Astrocyte of the cerebellum (primary cell): ENCODE measurements at regions not wholly inside any gene's neighbourhood (a gene's known extent, or its start where the extent isn't known, plus 50 kb on each side); places are given as distances from the start of the nearest gene placed in this dataset.

Experiments used
- DNase-seq: peaks from one replicate; pipeline ENCODE4 v3.0.0-alpha.2; 2011; ENCODE audit warnings: low read depth
- H3K4me3 ChIP-seq: 2 replicates; pipeline ENCODE4 v1.5.1; 2011; ENCODE audit warnings: mild to moderate bottlenecking, low read depth, low read length, moderate library complexity
- in situ Hi-C: cut with HindIII; loops from 2 replicates; pipeline ENCODE4 v1.10.0; 2017; ENCODE audit warnings: low sequenced_read_pairs
- TF ChIP-seq, protein P1 (sequence below): IDR thresholded peaks from 2 replicates; pipeline ENCODE4 v1.5.1; 2012; ENCODE audit warnings: low read length, low read depth, moderate library complexity, mild to moderate bottlenecking; ENCODE audit errors: missing control alignments

DNA sequence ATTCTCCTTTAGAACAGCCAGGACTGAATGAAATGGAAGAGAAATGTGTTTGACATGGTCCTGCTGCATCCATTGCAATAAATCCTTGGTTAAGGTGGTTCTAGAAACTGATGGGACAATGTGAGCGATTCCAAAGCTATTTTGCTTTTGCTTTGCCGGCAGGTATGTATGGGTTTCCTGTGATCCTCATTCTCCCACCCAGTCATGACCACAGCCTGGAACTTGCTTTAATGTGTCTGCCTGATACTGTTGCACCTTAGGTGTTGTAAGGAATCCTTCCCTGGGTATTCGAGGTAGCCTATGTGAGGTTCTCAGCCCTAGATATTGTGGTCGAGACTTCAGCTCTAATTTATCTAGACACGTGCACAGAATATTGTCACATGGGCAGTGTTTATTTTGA, 86.1 kb downstream of the ZNF518B start:
- DNase-seq: no peak
- TF ChIP-seq, protein P1, sequence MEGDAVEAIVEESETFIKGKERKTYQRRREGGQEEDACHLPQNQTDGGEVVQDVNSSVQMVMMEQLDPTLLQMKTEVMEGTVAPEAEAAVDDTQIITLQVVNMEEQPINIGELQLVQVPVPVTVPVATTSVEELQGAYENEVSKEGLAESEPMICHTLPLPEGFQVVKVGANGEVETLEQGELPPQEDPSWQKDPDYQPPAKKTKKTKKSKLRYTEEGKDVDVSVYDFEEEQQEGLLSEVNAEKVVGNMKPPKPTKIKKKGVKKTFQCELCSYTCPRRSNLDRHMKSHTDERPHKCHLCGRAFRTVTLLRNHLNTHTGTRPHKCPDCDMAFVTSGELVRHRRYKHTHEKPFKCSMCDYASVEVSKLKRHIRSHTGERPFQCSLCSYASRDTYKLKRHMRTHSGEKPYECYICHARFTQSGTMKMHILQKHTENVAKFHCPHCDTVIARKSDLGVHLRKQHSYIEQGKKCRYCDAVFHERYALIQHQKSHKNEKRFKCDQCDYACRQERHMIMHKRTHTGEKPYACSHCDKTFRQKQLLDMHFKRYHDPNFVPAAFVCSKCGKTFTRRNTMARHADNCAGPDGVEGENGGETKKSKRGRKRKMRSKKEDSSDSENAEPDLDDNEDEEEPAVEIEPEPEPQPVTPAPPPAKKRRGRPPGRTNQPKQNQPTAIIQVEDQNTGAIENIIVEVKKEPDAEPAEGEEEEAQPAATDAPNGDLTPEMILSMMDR: no peak
- in situ Hi-C loops: no loop called here
- H3K4me3 ChIP-seq: no peak overlapping the region

DNA sequence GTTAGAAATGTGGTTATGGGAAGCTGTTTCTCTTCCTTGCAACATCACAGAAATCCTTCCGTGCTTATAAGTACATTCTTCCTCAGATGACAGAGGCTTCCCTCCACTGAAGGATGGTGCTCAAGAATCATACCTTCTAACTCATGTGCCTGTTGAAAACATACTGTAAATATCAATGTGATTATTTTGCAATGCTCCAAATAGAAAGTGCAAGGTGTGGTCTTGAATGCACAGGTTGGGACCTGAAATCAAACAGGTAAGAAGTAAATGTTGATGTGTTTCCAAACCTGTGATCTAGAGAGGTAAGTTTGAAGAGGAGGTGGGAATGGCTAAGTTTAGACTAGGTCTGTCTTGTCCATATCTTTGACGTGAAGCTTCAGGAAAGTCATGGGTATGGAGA, 87.7 kb downstream of the ZNF518B start:
- in situ Hi-C loops: no loop called here
- no peak for DNase-seq
- TF ChIP-seq, protein P1: no peak
- H3K4me3 ChIP-seq: no peak overlapping the region

DNA sequence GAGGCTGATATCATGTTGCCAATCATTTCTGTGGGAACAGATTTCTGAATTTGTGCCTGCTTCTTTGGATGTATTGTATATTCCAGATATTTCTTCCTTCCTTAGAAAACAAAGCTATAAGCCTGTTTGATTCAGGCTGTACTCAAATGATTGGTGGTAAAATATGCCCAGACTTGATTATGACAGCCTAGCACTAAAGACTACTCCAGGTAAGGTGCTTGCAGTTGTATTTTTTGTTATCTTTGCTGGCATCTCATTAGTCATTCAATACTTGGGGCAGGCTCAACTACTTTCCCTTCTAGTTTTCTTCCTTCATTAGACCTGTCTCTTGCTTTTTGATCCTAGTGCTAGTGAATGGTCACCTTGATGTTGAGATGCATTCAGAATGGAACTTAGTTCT, 90.6 kb downstream of the ZNF518B start:
- DNase-seq: no peak
- TF ChIP-seq, protein P1: no peak
- H3K4me3 ChIP-seq: no peak overlapping the region
- in situ Hi-C loops: no loop called here

DNA sequence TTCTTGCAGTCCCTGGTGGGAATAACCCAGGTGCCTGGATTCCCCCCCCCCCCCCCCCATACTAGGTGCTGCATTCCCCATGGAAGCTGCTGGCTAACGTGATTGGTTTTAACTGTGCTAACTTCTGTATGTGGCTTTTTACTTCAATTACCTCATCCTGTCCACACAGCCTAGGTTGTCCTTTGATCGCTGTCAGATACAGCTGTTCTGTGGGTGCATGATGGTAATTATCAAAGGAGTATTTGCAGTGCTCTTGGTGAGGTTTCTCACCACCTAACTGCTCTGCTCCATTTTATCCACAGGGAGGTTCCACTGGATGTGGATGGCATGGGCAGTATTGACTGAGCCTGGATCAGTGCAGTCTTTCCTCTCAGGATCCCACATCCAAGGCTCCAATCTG, 93.0 kb downstream of the ZNF518B start:
- DNase-seq: no peak
- no peak overlapping the region for H3K4me3 ChIP-seq
- in situ Hi-C loops: no loop called here
- TF ChIP-seq, protein P1: no peak

DNA sequence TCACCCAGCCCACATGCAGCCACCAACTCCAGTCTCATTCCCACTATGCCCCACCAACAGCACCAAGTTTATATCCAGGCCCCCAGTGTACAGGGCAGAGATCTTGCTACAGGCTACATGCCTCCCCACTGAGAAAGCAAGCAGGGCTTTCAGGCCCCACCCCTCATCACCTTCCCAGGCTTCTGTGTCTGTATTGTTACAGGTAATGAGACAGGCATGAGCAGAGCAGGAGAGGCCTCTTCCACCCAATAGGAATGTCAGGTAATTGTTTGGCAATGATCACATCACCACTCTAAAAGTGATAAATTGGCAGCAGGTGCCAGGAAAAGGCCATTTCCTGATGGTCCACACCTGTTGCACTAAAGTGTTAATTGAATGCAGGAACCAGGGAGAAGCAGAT, 102.5 kb downstream of the ZNF518B start:
- no peak overlapping the region for H3K4me3 ChIP-seq
- no peak for DNase-seq
- in situ Hi-C loops: no loop called here
- TF ChIP-seq, protein P1: no peak

DNA sequence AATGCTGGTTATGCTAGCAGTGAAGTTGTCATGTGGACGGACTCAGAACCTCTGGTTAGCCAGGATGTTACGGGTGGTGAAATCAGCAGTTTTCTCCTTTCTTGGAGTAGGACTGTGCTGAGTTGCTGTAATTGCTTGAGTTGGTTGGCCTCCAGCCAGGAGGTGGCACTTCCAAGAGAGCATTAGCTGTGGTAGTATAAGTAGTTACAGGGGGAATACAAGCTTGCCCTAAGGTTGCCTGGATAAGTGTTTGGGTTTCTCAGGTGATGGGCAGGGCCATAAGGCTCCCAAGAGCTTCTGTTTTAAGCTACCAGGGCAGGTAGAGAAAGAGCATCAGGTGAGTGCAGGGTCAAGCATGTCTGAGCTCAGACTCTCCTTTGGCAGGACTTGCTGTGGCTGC, 103.0 kb downstream of the ZNF518B start:
- in situ Hi-C loops: no loop called here
- TF ChIP-seq, protein P1: no peak
- DNase-seq: no peak
- H3K4me3 ChIP-seq: no peak overlapping the region

DNA sequence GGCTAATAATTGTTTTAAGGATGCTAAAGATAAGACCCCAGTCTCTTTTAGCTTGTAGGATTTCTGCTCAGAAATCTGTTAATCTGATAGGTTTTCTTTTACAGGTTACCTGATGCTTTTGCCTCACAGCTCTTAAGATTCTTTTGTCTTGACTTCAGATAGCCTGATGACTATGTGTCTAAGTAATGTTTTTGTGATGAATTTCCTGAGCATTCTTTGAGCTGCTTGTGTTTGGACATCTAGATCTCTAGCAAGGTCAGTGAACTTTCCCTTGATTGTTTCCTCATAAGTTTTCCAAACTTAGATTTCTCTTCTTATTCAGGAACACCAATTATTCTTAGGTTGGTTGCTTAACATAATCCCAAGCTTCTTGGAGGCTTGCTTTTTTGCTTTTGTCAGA, 104.1 kb downstream of the ZNF518B start:
- TF ChIP-seq, protein P1: no peak
- in situ Hi-C loops: no loop called here
- DNase-seq: no peak
- no peak overlapping the region for H3K4me3 ChIP-seq
